VCaP (cell line): ENCODE measurements at regions not wholly inside any gene's neighbourhood (a gene's known extent, or its start where the extent isn't known, plus 50 kb on each side); places are given as distances from the start of the nearest gene placed in this dataset.
"Not testable (repeated sequence)": the region's sequence is repeated elsewhere in the genome, so short reads cannot be mapped to it uniquely, and the experiment has no call there.

Experiments
- H3K27ac ChIP-seq: fragments of 450-650 bp; 2 replicates; pipeline ENCODE4 v1.5.1; 2017
- CTCF ChIP-seq: fragments of 450-650 bp; conservative IDR thresholded peaks from 2 replicates; pipeline ENCODE4 v1.5.1; 2017; ENCODE audit warnings: mild to moderate bottlenecking, moderate library complexity

GRCh38 chr3:177624528-177625495 is 427.5 kb upstream of the TBL1XR1 start:
- peak overlapping the region; percentile 57 for H3K27ac ChIP-seq
- TF ChIP-seq CTCF, result no peak

- TF ChIP-seq CTCF, result no peak
- peak overlapping the region; percentile 57; the same call in 1 of the 2 replicates for H3K27ac ChIP-seq
Measured at GRCh38 chr3:177626045-177626444, 428.8 kb upstream of the TBL1XR1 start.

- H3K27ac ChIP-seq, result not testable (repeated sequence)
Measured at GRCh38 chr3:177628095-177628719, 430.9 kb upstream of the TBL1XR1 start.

- no peak for TF ChIP-seq CTCF
Measured at GRCh38 chr3:177629276-177629675, 432.0 kb upstream of the TBL1XR1 start.

GRCh38 chr3:177633671-177634207 is 436.5 kb upstream of the TBL1XR1 start:
- TF ChIP-seq CTCF, result no peak
- no peak overlapping the region for H3K27ac ChIP-seq

More at GRCh38 chr3:177629276-177629675, 432.0 kb upstream of the TBL1XR1 start:
- no peak overlapping the region for H3K27ac ChIP-seq

- H3K27ac ChIP-seq, result peak overlapping the region; percentile 36
Measured at GRCh38 chr3:177635601-177636106, 438.4 kb upstream of the TBL1XR1 start.

GRCh38 chr3:177640319-177640965 is 443.2 kb upstream of the TBL1XR1 start:
- H3K27ac ChIP-seq, result no peak overlapping the region
- no peak for TF ChIP-seq CTCF

- no peak overlapping the region for H3K27ac ChIP-seq
- no peak for TF ChIP-seq CTCF
Measured at GRCh38 chr3:177641206-177641605, 443.9 kb upstream of the TBL1XR1 start.
